HepG2 (cell line): ENCODE measurements at regions not wholly inside any gene's neighbourhood (a gene's known extent, or its start where the extent isn't known, plus 50 kb on each side); places are given as distances from the start of the nearest gene placed in this dataset.
"Not testable (repeated sequence)": the region's sequence is repeated elsewhere in the genome, so short reads cannot be mapped to it uniquely, and the experiment has no call there.

Source experiments
- ATAC-seq: fragments of 200-7000 bp; cut with Tn5 transposase; 3 replicates; pipeline ENCODE4 v1.9.1; 2020; ENCODE audit warnings: mild to moderate bottlenecking, moderate library complexity
- BruUV-seq: library from RNA; stranded (reverse); fragments of 400-500 nt; replicated peaks from 2 replicates; lab custom pipeline; 2021; lab: Mats Ljungman, UMichigan
- CTCF ChIA-PET: fragments of 300-600 bp; formaldehyde crosslinking; extraction: SDS; loops from one replicate; lab custom pipeline; 2021; ENCODE audit warnings: low total read pairs, inconsistent platforms, low intra/inter-chr PET ratio; lab: Yijun Ruan, JAX
- POLR2A ChIA-PET: fragments of 350-600 bp; sonication (Branson Sonifier 250); formaldehyde crosslinking; loops from one replicate; lab custom pipeline; 2020; ENCODE audit warnings: antibody characterized with exemption, inconsistent platforms; lab: Yijun Ruan, JAX
- DNase-seq: peaks from one replicate; pipeline ENCODE4 v3.0.0-alpha.2; 2015; ENCODE audit warnings: low spot score
- FAIRE-seq: peaks from 3 replicates; lab custom pipeline; 2011; peaks lifted over from hg19 to GRCh38; lab: Jason Lieb, UNC
- H2AFZ ChIP-seq: one replicate; pipeline ENCODE4 v1.6.1; 2011; ENCODE audit warnings: low read length, inconsistent platforms
- H3K27ac ChIP-seq: fragments of 300-600 bp; 3 replicates; pipeline ENCODE4 v1.8.0; 2011; ENCODE audit warnings: mixed run types, mild to moderate bottlenecking, mixed read lengths, low read length, inconsistent platforms; ENCODE audit not compliant: insufficient read depth; ENCODE audit errors: extremely low read length
- H3K27me3 ChIP-seq, 2 experiments: fragments of 200-600 bp in 1 of 2; 2 replicates in 1 of 2; 3 replicates in 1 of 2; pipeline versions ENCODE4 v1.6.0 to v1.8.0; 2011; ENCODE audit warnings: low read length in 2 of 2, mild to moderate bottlenecking in 2 of 2, moderate library complexity in 2 of 2, inconsistent platforms in 1 of 2; ENCODE audit not compliant: insufficient read depth in 2 of 2, control insufficient read depth in 1 of 2
- H3K36me3 ChIP-seq, 2 experiments: fragments of 200-600 bp in 1 of 2; replicated peaks in 1 of 2; 2 replicates in 1 of 2; 3 replicates in 1 of 2; pipeline versions ENCODE4 v1.5.1 to v1.8.0; 2011; ENCODE audit warnings: low read length in 2 of 2, inconsistent platforms in 1 of 2; ENCODE audit not compliant: insufficient read depth in 2 of 2, control insufficient read depth in 1 of 2
- H3K4me1 ChIP-seq: 2 replicates; pipeline ENCODE4 v1.5.1; 2012; ENCODE audit warnings: low read length, inconsistent platforms; ENCODE audit not compliant: insufficient read depth
- H3K4me2 ChIP-seq: 2 replicates; pipeline ENCODE4 v1.6.0; 2011; ENCODE audit warnings: low read depth, low read length, inconsistent platforms
- H3K4me3 ChIP-seq, 3 experiments: fragments of 200-600 bp in 1 of 3; sonication (generic), shearing (Covaris generic) in 1 of 3; replicated peaks in 1 of 3; 2 replicates each; pipeline ENCODE4 v1.5.1; 2011 to 2016; ENCODE audit warnings: low read length in 3 of 3, inconsistent platforms in 2 of 3, low read depth in 2 of 3, mild to moderate bottlenecking in 2 of 3, control low read depth in 1 of 3, mixed read lengths in 1 of 3; ENCODE audit not compliant: insufficient read depth in 1 of 3
- H3K79me2 ChIP-seq: one replicate; pipeline ENCODE4 v1.6.1; 2011; ENCODE audit warnings: low read length, inconsistent platforms; ENCODE audit not compliant: insufficient read depth
- H3K9ac ChIP-seq: 2 replicates; pipeline ENCODE4 v1.6.0; 2011; ENCODE audit warnings: mild to moderate bottlenecking, low read depth, low read length, inconsistent platforms; ENCODE audit not compliant: insufficient read depth
- H3K9me3 ChIP-seq: 2 replicates; pipeline ENCODE4 v1.5.1; 2012; ENCODE audit warnings: mild to moderate bottlenecking, low read length
- H4K20me1 ChIP-seq: 2 replicates; pipeline ENCODE4 v1.6.0; 2011; ENCODE audit warnings: inconsistent platforms, mild to moderate bottlenecking, low read length, moderate library complexity; ENCODE audit not compliant: insufficient read depth
- GABPA ChIP-seq, 2 experiments: IDR thresholded peaks; 2 replicates each; pipeline ENCODE4 v1.6.1; 2011 to 2016; ENCODE audit warnings: low read depth in 2 of 2, low read length in 1 of 2, missing biosample characterization in 1 of 2, missing genetic modification characterization in 1 of 2
- ZFP36L1 ChIP-seq: sonication (generic); formaldehyde crosslinking; IDR thresholded peaks from 2 replicates; pipeline ENCODE4 v1.8.0; 2022; ENCODE audit warnings: mild to moderate bottlenecking, missing genetic modification reagents, moderate library complexity
- ZNF687 ChIP-seq: sonication (generic); formaldehyde crosslinking; IDR thresholded peaks from 2 replicates; pipeline ENCODE4 v1.5.1; 2020; ENCODE audit warnings: mild to moderate bottlenecking, missing genetic modification reagents, moderate library complexity
- WGBS: methylation state at CpG from one replicate; pipeline ENCODE4 v1.1.6; 2017; ENCODE audit warnings: low lambda C conversion rate; 5-methylcytosine and 5-hydroxymethylcytosine counted together
- in situ Hi-C: cut with HindIII; loops from 2 replicates; pipeline ENCODE4 v1.10.0; 2017; ENCODE audit warnings: low pct_unique_long_range_greater_than_20kb; ENCODE audit not compliant: extremely low pct_ligation_motif_present
- intact Hi-C: fragments of 100-400 bp; cut with micrococcal nuclease; formaldehyde crosslinking; loops from one replicate; pipeline ENCODE4 v1.10.0; 2022; ENCODE audit not compliant: unreplicated experiment

- intact Hi-C loops, result no loop called here
- FAIRE-seq, result no peak
These were observed 4461.3 kb upstream of the OR11H1 start for GRCh38 chr22:11066458-11067285.

DNA sequence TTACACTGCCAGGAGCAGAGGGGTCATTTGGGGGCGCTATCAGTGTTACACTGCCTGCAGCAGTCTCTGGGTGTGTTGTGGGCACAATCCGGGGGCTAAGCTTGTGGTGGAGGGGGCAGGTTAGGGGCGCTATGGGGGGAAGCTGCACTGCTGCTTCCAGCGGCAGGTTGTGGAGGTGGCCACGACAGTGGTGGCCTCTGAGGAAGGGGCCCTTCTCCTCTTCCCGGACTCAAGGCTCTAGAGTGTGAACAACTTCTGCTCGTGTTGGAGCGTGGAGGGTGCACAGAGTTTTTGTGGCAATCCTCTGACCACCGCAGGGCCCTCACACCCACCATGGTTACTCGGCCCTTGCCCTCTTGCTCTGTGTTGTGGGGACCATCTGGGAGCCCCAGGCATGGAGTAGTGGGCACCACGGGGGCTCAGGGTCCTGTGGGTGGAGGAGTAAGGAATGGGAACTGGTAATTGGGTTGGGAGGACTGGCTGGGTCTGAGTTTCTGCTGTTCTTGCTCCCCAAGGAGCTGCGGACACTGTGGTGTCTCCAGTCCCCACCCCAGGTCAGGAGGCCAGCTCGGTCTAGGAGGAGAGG, 4460.6 kb upstream of the OR11H1 start:
- H4K20me1 ChIP-seq, BruUV-seq, H2AFZ ChIP-seq, H3K36me3 ChIP-seq, H3K27me3 ChIP-seq, POLR2A ChIA-PET, H3K27ac ChIP-seq, ATAC-seq, FAIRE-seq, in situ Hi-C loops, H3K4me1 ChIP-seq, H3K4me3 ChIP-seq, intact Hi-C loops, H3K4me2 ChIP-seq, H3K79me2 ChIP-seq, CTCF ChIA-PET, H3K9ac ChIP-seq, DNase-seq: not testable (repeated sequence)
- WGBS, result 19% methylated on average over 13 of the region's 13 CpGs
- H3K9me3 ChIP-seq, result peaks cover 61% of the 10 kb centered on the region

More at GRCh38 chr22:11066458-11067285, 4461.3 kb upstream of the OR11H1 start:
- H3K27ac ChIP-seq, result no peak overlapping the region
- TF ChIP-seq ZFP36L1 (no peak), GABPA (IDR thresholded peaks at IDR 0.05; ENCODE audit: low read depth, low read length) (0 out of 2 replicates have a peak, but pooled peaks have one; percentile 13), GABPA (CRISPR knock-in tag; IDR thresholded peaks at IDR 0.05; ENCODE audit: low read depth) (no peak), ZNF687 (CRISPR knock-in tag) (no peak)
- no peak for DNase-seq
- H3K9ac ChIP-seq, result no peak overlapping the region
- WGBS, result 42% methylated on average over 29 of the region's 29 CpGs
- ChIA-PET POLR2A (no interaction called here), CTCF (no interaction called here)
- peaks cover 68% of the 10 kb centered on the region for H3K9me3 ChIP-seq
- no peaks in the 10 kb centered on the region for H3K27me3 ChIP-seq
- H3K4me3 ChIP-seq, result no peak overlapping the region
- peak; percentile 65 for ATAC-seq
- no peaks in the 10 kb centered on the region for H3K36me3 ChIP-seq
- H3K4me1 ChIP-seq, result no peaks in the 10 kb centered on the region
- no peaks in the 10 kb centered on the region for H4K20me1 ChIP-seq
- H3K79me2 ChIP-seq, result no peaks in the 10 kb centered on the region
- H3K4me2 ChIP-seq, result no peak overlapping the region
- H2AFZ ChIP-seq, result no peak overlapping the region
- in situ Hi-C loops, result no loop called here
- BruUV-seq, result no TSS peak

DNA sequence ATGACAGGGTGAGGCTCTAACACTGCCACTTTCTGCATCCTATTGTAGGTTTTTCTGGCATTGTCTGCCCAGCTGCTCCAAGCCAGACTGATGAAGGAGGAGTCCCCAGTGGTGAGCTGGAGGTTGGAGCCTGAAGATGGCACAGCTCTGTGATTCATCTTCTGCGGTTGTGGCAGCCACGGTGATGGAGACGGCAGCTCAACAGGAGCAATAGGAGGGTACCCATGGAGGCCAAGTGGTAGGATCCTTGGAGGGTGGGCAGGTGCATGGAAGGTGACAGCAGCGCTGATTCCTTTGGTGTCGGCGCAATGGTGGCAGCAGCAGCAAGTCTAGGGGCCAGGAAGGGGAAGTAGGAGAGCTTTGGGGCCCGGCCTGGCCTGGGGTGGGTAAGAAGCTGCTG, 4460.1 kb upstream of the OR11H1 start:
- H3K27ac ChIP-seq, DNase-seq, FAIRE-seq, H3K4me1 ChIP-seq, H3K36me3 ChIP-seq, in situ Hi-C loops, H3K9ac ChIP-seq, CTCF ChIA-PET, H3K4me2 ChIP-seq, H3K4me3 ChIP-seq, H3K27me3 ChIP-seq, POLR2A ChIA-PET, intact Hi-C loops, H2AFZ ChIP-seq, H4K20me1 ChIP-seq, ATAC-seq, H3K79me2 ChIP-seq, BruUV-seq: not testable (repeated sequence)
- 14% methylated on average over 7 of the region's 7 CpGs for WGBS
- H3K9me3 ChIP-seq, result peaks cover 56% of the 10 kb centered on the region
